Left renal cortex interstitium (tissue), 4 donors: ENCODE measurements at regions not wholly inside any gene's neighbourhood (a gene's known extent, or its start where the extent isn't known, plus 50 kb on each side); places are given as distances from the start of the nearest gene placed in this dataset.
"Not testable (repeated sequence)": the region's sequence is repeated elsewhere in the genome, so short reads cannot be mapped to it uniquely, and the experiment has no call there.

ENCODE experiments used
- DNase-seq, 4 donors: peaks; one replicate each; pipeline ENCODE4 v3.0.0-alpha.2; 2013; ENCODE audit warnings: low read depth in 4 of 4, low spot score in 2 of 4, missing footprints in 1 of 4

DNA sequence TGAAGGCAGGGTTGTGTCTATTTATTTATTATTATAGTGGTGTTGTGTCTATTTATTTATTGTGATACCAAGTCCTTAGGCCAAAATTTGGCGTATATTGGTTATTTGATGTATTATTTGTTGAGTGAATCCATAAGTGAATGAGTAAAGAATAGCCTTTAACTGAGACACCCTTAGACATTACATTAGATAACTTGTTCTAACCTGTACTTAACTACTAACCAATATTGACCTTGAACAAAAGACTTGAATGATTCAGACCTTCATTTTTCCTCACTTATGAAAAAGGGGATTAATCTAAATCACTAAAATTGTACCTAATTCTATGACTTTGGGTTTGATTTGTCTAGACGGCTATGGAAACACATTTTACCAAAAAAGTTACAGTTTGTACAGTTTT, 370.5 kb downstream of the JRKL start:
- DNase-seq = no peak

DNA sequence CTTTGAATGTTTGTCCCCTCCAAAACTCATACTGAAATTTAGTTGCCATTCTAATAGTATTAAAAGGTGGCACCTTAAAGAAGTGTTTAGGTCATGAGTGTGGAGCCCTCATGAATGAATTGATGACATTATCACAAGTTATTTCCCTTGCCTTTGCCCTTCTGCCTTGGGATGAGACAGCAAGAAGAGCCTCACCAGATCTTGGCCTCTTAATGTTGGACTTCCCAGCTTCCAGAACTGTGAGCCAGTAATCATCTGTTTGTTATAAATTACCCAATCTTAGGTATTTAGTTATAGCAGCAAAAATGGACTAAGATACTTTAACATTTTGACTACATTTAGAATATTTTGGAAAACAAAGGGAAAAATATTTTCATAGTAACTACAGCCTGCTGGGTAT, 371.0 kb downstream of the JRKL start:
- DNase-seq = no peak

DNA sequence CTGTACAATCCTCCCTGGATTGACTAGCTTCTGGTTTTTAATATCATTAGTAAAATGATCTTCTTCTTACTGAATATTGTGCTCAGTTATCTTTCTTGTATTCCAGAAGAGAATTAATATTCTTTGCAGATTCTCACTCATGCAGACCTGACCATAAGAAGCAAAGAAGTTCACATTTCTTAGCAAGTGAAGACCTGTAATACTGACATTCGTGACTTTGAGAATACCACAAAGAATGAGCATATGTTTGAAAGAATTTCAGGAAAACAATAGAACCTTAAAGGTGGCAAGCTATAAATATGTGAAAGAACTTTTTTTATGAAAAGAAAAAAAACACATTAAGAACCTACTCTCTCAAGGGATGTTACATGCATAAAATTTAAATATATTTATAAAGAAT, 371.6 kb downstream of the JRKL start:
- no peak for DNase-seq

- DNase-seq = no peak
These were observed 373.4 kb downstream of the JRKL start for GRCh38 chr11:96763244-96763643.

GRCh38 chr11:96778272-96778671, 388.5 kb downstream of the JRKL start:
- no peak for DNase-seq

GRCh38 chr11:96779030-96779429, 389.2 kb downstream of the JRKL start:
- DNase-seq = no peak

DNA sequence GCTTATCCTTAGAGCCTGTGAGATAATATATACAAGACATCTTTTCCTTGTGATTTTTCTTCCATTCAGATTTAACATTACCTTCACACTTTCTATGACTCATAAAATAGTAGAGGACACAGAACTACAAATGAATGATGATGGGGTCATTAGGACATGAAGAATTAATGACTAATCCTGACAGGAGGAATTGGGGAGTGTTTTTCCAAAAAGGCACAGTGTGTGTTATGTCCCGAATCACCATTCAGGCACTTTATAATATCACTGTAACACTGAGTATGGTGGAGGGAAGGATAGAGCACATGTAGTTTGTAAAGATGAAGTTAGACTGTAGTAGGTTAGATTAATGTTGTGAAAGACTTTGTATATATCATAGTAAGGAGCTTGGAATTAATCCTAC, 391.3 kb downstream of the JRKL start:
- no peak for DNase-seq

- DNase-seq = no peak
These were observed 392.8 kb downstream of the JRKL start for GRCh38 chr11:96782632-96783031.

DNA sequence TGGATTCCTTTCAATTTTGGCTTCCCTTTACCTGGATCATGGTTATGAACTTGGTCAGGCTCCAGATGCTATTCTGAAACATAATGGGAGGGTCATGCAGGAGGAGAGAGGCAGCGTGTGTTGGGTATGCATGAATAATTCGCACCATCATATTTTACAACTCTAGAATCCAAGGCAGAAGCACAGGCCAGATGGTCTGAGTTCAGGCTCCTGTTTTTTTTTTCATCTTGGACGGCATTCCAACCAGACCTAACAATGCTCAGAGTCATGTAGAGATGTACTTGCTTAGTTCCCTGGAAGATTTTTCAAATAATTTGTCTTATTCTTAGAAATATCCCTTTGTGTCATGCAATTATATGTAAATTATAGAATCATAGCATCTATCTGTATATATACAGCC, 393.5 kb downstream of the JRKL start:
- DNase-seq = no peak

GRCh38 chr11:96785073-96785472, 395.3 kb downstream of the JRKL start:
- DNase-seq = peak in 1 of 4 donors; percentile 3

GRCh38 chr11:96794152-96794551, 404.3 kb downstream of the JRKL start:
- no peak for DNase-seq

- no peak for DNase-seq
These were observed 408.6 kb downstream of the JRKL start for GRCh38 chr11:96798445-96798844.

DNA sequence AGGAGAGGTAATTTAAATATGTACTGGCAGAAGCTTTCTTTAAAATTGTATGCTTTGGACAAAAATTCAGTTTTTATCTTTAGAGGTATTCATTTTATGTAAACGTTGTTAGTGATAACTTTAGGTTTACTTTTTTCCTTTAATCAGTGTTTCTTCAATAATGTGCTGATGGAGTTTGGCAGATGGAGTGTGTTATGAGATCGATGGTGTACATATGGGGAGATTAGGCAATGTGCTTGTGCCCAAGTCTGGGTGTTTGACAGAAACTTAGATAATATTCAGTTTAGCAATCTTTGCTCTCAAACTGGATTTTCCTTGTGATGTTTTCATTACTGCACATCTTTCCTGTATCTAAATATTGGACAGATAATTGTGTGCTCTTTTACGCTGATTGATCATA, 425.4 kb downstream of the JRKL start:
- DNase-seq = no peak

DNA sequence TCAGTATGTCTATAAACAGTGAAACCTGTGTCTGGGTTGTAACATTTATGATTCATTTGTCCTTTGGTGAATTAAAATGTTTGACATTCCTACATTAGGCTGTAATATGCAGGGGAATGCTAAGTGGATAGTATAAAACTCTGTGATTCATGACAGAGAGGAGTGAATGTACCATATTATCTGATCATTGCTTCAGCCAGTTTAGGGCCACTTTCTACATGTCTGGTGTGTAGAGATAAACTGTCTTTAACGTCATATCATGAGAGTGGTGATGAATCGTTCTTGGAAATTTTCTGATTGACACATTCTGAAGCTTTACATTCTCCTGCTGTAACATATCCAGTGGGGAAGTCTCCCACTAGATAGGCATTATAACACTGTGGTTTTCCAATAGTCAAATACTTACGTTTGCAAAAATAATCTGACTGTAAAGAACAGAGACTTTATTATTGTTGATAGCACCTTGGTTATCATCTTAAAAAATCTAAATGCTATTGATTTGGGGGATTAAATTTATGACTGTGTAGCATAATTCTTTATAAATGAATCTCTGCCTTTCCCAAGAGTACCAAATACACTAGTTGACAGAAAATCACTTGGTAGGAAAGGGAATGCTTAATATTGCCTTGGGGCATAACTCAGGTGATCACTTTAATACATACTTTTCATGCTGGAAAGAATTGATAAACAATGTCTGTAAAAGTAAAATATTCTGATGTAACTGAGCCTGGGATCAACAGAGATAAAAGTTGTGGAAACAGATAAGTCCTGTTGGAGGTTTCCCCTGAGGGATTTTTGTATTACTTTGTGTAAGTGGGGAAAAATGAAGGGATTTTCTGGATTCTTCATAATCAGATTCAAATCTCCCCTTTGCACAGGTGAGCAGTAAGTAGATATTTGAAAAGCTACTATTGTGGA, 427.9 kb downstream of the JRKL start:
- DNase-seq = no peak

DNA sequence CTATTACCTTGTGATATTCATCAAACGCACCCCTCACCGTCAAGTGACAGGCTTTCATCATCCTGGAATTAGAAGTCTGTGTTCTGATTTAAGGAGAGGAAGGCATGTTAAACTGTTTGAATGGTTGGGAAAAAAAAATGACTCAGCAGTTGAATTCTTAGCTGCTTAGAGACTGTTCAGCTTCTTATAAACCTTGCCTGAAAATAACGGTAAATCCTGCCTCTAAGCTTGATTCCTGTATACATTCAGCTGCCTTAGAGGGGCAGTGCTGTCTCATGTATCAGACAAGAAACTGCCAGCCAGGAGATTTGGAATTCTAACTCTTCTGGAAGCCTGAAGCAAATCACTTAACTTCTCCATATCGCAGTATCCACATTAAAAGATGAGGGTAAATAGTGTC, 437.4 kb downstream of the JRKL start:
- DNase-seq = peak in 2 of 4 donors; percentile 10

DNA sequence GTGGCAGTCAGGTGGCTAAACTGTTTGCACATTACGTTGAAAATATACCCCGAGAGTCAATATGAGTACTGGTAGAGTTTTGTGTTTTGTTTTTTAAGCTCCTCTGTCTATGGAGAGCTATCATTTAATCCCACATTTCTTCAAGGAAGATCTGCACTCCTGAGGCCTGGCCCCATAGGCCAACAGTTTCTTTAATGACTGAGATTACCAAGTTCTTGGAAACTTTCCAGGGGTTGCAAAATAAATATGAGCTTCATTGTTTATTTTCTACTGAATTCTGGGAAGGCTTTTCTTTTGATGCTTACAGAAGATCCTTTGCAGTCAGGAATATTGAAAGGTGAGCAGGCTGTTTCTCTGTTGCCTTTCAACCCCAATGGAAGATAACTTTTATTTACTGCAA, 452.0 kb downstream of the JRKL start:
- DNase-seq = no peak

DNA sequence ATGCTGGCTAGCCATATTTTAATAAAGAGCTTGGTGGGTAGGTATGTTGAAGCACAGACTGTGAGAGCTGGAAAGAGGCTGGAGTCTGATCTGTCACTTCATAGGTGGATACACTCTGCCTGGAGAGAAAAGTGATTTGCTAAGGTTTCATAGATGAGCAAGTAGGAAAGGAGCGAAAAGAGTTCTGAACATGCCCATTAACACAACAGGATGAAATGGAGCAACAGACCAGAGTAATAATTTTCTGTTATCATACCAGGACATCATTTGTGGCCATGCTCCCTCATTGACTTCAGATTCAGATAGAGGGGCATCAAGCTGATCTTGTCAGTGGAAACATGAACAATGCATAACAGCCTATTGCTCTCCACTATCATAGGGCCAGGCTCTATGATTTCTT, 452.9 kb downstream of the JRKL start:
- DNase-seq = no peak

DNA sequence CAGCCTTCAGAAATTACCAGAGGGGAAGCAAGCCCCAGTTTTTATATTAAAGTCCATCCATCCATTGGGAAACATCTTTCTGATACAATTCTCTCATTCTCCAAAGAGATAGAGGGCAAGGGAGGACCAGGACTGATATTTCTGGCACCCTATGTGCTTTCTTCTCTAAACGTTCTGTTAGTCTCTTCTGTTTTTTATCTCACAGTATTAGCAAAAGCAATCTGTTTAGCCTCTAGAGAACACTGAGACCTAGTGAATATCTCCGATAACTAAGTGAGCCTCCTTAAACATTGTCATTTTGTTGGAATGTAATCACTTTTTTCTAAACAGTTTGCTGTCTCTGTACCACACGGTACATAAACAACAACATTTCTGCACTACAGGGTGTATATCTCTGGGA, 464.6 kb downstream of the JRKL start:
- DNase-seq = no peak

- not testable (repeated sequence) for DNase-seq
These were observed 471.9 kb downstream of the JRKL start for GRCh38 chr11:96861722-96862121.

- no peak for DNase-seq
These were observed 473.7 kb downstream of the JRKL start for GRCh38 chr11:96863520-96863919.

- no peak for DNase-seq
These were observed 475.2 kb downstream of the JRKL start for GRCh38 chr11:96865020-96865419.

DNA sequence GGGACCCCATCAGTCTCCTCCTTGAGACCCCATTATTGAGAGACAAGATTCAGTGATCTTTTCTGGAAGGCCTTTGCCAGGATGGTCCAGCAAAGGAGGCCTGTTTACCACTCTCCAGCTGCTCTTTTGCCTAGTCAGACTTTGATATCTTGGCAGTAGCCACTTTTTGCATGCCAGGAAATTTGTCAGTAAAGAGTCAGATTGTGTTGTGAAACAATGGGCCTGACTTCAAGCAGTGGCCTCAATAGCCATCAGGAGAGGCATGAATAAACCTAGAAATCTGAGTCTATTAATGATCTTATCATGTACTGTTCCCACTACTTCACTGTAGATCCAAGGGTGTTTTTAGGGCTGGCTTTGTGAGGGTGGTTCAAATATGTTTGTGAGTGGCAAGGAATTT, 479.4 kb downstream of the JRKL start:
- DNase-seq = no peak

- no peak for DNase-seq
These were observed 485.9 kb downstream of the JRKL start for GRCh38 chr11:96875712-96876111.
